Posterior cingulate gyrus (tissue), 11 donors: ENCODE measurements at regions not wholly inside any gene's neighbourhood (a gene's known extent, or its start where the extent isn't known, plus 50 kb on each side); places are given as distances from the start of the nearest gene placed in this dataset.
"Not testable (repeated sequence)": the region's sequence is repeated elsewhere in the genome, so short reads cannot be mapped to it uniquely, and the experiment has no call there.

Source experiments
- DNase-seq, 10 donors: peaks; one replicate each; pipeline versions ENCODE4 v3.0.0 to v3.0.0-alpha.2; 2020 to 2021; ENCODE audit warnings: mixed read lengths in 3 of 10
- intact Hi-C: fragments of 100-400 bp; cut with DNase I; formaldehyde crosslinking; loops from one replicate; pipeline ENCODE4 v1.15.1; 2023

DNA sequence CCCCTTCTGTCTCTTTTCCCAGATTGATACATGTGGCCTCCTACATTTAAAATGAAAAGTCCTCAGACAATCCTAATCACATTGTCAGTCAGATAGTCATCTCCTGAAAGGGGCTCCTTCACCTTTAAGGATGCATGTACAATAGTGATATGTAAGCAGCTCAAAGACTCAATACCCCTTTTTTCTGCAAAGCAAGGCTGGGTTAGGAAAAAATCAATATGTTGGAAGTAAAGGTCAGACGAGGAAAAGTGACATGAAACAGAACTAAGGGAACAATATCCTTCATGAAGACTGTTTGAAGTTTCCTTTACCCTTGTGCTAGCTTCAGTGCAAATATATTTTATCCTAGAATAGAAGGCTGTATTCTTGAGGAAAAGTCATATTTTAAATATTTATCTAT is 539.3 kb downstream of the NR2F2 start:
- intact Hi-C loops: no loop called here
- no peak for DNase-seq

DNA sequence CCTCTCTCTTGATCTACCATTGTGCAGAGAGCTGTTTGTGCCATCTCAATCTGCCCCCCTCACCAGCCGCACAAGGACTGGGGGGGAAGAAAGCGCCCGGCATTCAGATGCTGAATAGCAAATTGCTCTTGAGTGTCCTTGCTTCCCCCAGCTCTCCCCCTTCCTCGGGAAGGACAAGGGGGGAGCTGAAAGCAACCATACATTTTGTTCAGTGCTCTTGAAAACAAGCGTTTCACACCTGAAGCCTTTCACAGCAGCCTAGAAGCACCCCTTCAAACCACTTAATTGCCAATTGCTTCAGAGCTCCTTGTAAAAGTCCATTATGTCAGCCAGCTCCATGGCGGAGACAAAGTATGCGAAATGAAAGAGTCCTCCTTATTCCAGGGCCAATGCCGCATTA is 540.1 kb downstream of the NR2F2 start:
- intact Hi-C loops: no loop called here
- no peak for DNase-seq

- intact Hi-C loops, DNase-seq: not testable (repeated sequence)
These were observed 546.9 kb downstream of the NR2F2 start for GRCh38 chr15:96877442-96877841.

DNA sequence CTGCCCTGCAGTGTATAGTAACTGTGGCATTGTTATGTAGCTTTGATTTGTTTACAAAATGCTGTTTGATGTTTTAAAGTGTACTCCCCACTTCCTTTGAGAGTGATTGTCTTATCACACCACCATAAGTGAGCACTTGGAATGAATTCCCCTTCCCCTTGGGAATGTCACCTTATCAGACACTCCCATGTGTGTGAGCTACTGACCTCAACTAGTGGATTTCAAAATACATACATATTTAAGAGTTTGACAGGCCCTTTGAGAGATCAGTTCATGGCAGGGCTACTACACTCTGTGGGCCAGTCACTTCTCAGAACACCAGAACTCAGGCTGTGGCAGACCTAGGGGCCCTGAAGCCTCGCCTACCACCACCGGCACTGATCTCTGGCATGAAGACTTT is 547.6 kb downstream of the NR2F2 start:
- intact Hi-C loops: no loop called here
- no peak for DNase-seq

DNA sequence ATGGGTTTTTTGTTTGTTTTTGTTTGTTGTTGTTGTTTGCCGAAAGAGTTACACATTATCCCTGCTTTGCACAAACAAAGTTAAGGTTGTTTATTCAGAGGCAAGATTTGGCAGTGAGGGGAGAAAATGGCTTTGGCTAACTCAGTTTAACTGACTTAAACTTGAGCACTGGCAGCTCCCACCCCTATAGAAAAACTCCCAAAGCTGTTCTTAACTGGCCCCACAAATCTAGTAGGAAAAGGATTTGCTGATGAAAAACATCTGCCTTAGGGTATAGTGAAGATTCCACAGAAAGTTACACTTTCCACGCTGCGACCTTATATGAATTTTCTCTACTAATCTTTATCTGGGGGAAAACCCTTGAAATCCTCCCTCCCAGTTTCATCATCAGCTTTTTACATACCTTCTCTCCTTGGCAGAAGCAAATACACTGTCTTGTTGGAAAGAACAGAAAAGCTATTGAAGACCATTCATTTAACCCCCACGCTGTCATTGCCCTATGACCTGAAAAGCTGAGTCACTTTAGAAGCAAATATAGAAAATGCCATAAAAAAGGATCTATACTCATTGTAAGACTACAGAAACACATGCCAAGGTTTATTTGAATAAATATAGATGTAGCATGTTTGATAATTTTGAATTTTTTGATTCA is 551.7 kb downstream of the NR2F2 start:
- no peak for DNase-seq
- intact Hi-C loops: no loop called here

DNA sequence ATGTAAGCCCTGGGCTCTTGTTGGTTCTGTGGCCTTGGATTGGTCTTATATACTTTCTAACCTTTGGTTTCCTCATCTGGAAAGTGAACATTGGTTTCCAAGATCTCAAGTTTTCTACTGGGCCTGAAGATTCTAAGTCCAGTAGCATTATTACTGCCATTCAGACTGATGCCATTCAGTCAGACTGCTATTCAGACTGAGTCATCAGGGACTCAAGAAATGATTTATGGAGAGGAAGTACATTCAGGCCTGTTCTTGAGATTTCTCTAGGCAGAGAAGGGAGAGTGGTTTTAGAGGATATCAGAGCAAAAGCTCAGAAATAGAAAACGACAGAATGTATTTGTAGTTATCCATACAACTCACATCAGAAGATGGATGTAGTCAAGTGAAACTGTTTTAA is 557.2 kb downstream of the NR2F2 start:
- intact Hi-C loops: no loop called here
- no peak for DNase-seq

GRCh38 chr15:96888764-96889163 is 558.3 kb downstream of the NR2F2 start:
- intact Hi-C loops: no loop called here
- DNase-seq: no peak

- no peak for DNase-seq
- intact Hi-C loops: loop anchor here (5.0 kb wide), 2 partner anchors 533 to 1633 kb away; no protein-coding TSS in a partner anchor
These were observed 559.4 kb downstream of the NR2F2 start for GRCh38 chr15:96889734-96890480.

DNA sequence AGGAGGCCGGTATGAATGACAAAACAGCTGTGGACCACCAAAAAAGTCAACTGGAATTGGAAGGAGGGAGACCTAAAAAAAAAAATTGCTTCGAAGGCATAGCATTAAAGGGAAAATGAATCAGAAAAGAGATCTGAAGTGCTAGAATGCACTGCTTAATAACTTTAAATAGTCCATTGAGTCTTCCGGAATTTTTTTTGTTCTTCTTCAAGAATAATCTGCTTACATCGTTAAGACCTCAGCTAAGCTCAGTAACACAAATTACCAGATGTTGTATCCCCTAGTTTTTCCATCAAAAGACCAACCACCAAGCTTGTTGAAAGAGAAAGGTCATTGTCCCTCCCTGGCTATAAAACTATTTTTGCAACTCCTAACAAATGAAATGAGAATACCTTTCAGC is 560.5 kb downstream of the NR2F2 start:
- intact Hi-C loops: loop anchor here (5.0 kb wide), 2 partner anchors 534 to 1634 kb away; no protein-coding TSS in a partner anchor
- no peak for DNase-seq

GRCh38 chr15:96893159-96893906 is 562.8 kb downstream of the NR2F2 start:
- intact Hi-C loops: loop anchor here (5.0 kb wide), 2 partner anchors 536 to 1636 kb away; no protein-coding TSS in a partner anchor
- DNase-seq: no peak

DNA sequence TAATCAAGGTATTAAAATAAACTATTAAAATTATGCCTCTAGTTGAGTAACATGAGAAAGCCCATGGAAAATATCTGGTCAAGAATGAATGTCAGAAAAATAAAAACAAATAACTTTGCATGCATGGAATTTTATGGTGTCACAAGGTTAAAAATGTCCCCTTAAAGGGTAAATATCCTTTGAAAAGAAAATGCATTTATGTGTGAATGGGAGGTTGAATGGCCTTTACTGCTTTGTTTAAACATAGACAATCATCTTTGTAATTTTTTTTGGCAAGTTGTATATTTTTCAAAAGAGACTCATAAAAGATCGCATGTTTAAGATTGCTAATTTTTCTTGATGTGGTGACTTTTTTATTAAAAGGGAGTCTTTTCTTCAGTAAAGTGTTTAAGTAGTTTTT is 564.2 kb downstream of the NR2F2 start:
- intact Hi-C loops: loop anchor here (5.0 kb wide), 2 partner anchors 537 to 1637 kb away; no protein-coding TSS in a partner anchor
- no peak for DNase-seq

DNA sequence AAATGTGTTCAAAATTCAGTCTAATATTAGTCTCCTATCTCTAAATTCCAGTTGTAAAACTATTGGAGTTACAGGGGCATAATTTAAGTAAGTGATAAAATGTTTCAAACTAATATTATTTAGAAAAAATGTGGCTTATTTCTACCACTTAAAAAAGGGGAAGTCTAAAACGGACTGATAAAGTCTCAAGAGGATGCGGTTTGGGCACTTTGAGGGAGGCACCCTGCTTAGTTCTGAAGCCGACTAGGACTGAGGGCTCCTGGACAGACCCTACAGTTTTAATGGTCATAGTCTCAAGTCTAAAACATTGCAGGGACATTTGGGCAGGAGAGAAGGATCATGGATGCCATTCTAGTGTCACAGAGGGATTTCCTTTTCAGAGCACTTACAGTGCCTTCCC is 566.3 kb downstream of the NR2F2 start:
- no peak for DNase-seq
- intact Hi-C loops: no loop called here

GRCh38 chr15:96914081-96914480 is 583.6 kb downstream of the NR2F2 start:
- no peak for DNase-seq
- intact Hi-C loops: no loop called here

GRCh38 chr15:96916750-96917149 is 586.2 kb downstream of the NR2F2 start:
- intact Hi-C loops: no loop called here
- no peak for DNase-seq

- no peak for DNase-seq
- intact Hi-C loops: no loop called here
These were observed 594.1 kb downstream of the NR2F2 start for GRCh38 chr15:96924570-96924969.

GRCh38 chr15:96947296-96948229 is 617.1 kb downstream of the NR2F2 start:
- DNase-seq: no peak
- intact Hi-C loops: no loop called here

GRCh38 chr15:96948981-96949380 is 618.5 kb downstream of the NR2F2 start:
- intact Hi-C loops: no loop called here
- no peak for DNase-seq

GRCh38 chr15:96958721-96959120 is 628.2 kb downstream of the NR2F2 start:
- intact Hi-C loops: no loop called here
- no peak for DNase-seq

- intact Hi-C loops: no loop called here
- no peak for DNase-seq
These were observed 629.0 kb downstream of the NR2F2 start for GRCh38 chr15:96959501-96959900.
